Umbilical cord (tissue), 1 donor: ENCODE measurements at regions not wholly inside any gene's neighbourhood (a gene's known extent, or its start where the extent isn't known, plus 50 kb on each side); places are given as distances from the start of the nearest gene placed in this dataset.
A peak's percentile ranks its signal among the peaks of the same experiment; 100 is the strongest.
"Not testable (repeated sequence)": the region's sequence is repeated elsewhere in the genome, so short reads cannot be mapped to it uniquely, and the experiment has no call there.

Source experiments
- DNase-seq: peaks from one replicate; pipeline ENCODE4 v3.0.0-alpha.2; 2015; ENCODE audit warnings: low spot score

GRCh38 chrX:23458957-23459356, 124.3 kb downstream of the PTCHD1 start:
- DNase-seq = not testable (repeated sequence)

DNA sequence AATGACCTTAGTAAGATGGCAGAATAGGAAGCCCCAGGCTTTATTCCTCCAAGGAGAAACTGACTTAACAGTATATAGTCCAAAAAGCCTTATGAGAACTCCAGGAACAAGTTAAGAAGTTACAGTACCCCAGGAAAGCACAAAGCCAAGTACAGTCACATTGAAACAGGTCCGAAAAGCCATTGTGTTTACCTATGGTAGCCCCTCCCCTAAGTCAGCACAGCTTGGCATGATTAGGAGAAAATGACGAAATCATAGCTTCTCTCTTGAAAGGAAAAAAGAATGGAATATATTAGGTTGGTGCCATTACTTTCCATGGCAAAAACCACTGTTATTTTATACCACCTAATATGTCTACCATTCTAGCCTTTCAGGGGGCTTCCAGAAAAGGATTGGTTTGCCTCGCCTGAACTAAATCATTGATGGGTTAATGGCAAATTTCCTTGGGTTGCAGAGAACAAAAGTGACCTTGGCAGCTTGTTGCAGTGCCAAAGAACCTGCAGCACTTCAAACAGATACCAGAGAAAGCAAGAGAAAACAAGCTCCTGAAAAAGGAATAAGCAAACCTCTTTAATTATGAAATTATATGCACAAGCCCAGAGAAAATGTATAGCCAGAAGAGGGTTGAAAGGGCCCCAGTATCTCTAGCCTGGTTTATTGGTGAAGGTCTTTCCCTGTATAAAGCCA, 130.6 kb downstream of the PTCHD1 start:
- DNase-seq = no peak

DNA sequence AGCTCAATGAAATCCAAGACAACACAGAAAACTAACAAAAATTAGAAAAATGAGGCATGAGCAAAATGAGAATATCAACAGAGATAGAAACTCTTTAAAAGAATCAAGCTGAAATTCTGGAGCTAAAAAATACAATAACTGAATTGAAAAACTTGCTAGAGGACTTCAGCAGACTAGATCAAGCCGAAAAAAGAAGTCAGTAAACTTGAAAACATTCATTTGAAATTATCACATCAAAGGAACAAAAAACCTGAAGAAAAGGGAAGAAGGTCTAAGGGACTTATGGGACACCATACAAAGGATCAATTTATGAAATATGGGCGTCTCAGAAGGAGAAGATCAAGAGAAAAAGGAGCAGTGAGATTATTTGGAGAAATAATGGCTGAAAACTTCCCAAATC, 131.3 kb downstream of the PTCHD1 start:
- no peak for DNase-seq

DNA sequence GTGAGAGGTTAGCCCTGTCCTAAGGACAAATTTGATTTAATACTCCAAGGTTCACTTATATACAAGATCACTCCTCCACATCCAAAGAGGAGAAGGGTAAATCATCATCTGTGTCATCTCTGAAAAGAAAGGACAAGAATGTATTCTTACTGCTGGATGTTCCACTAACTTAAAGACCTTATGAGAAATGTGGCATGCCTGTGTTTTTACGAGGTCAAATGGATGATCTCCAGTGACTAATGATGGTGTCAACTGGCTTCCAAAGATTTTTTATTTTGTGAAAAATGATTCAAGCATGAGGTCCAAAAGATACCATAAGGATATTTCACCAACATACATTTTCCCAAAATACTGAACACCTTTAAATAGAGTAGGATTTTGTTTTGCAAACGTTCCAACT, 143.4 kb downstream of the PTCHD1 start:
- DNase-seq = no peak

DNA sequence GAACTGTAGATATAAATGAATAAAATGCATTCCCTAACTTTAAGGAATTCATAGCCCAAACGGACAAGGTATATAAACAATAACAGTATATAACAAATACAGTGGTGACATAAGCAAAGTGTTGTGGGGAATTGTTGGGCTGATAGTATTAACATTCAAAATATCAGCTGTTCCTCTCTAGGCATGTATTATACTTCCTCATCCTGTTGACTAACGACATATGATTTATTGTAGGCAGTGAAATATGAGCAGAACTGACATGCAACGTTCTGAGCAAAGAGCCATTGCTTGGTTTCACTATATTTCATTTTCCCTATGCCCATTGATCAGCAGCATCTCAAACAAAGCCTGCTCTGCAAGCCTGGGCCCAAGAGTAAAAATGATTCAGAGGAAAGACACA, 143.9 kb downstream of the PTCHD1 start:
- DNase-seq = no peak

DNA sequence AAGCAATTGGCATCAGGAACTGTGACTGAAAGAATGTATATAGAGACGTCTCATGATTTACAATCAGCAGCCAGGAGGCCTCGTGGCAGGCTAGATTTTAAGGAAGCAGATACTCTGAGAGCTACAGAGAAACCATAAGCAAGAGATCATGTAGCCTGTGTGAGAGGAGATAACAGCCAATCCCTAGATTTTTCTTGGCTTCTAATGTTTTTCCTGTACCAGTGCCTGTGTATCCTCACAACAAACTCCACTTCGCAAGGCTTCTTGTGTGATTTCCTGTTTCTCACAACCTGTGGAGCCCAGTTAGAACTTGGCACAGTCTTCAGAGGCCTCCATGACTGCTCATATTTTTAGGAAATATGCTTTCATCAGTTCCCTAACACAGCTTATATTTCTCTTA, 147.9 kb downstream of the PTCHD1 start:
- DNase-seq = peak; percentile 53

- DNase-seq = no peak
Measured at GRCh38 chrX:23483396-23483795, 148.7 kb downstream of the PTCHD1 start.

GRCh38 chrX:23493941-23494374, 159.3 kb downstream of the PTCHD1 start:
- no peak for DNase-seq

- DNase-seq = no peak
Measured at GRCh38 chrX:23494741-23495140, 160.1 kb downstream of the PTCHD1 start.

- no peak for DNase-seq
Measured at GRCh38 chrX:23497919-23498318, 163.3 kb downstream of the PTCHD1 start.

GRCh38 chrX:23501974-23502373, 165.3 kb upstream of the PRDX4 start:
- no peak for DNase-seq

GRCh38 chrX:23503835-23504539, 163.3 kb upstream of the PRDX4 start:
- peak; percentile 5 for DNase-seq

GRCh38 chrX:23504540-23504884, 162.8 kb upstream of the PRDX4 start:
- no peak for DNase-seq

- no peak for DNase-seq
Measured at GRCh38 chrX:23504895-23505294, 162.4 kb upstream of the PRDX4 start.

DNA sequence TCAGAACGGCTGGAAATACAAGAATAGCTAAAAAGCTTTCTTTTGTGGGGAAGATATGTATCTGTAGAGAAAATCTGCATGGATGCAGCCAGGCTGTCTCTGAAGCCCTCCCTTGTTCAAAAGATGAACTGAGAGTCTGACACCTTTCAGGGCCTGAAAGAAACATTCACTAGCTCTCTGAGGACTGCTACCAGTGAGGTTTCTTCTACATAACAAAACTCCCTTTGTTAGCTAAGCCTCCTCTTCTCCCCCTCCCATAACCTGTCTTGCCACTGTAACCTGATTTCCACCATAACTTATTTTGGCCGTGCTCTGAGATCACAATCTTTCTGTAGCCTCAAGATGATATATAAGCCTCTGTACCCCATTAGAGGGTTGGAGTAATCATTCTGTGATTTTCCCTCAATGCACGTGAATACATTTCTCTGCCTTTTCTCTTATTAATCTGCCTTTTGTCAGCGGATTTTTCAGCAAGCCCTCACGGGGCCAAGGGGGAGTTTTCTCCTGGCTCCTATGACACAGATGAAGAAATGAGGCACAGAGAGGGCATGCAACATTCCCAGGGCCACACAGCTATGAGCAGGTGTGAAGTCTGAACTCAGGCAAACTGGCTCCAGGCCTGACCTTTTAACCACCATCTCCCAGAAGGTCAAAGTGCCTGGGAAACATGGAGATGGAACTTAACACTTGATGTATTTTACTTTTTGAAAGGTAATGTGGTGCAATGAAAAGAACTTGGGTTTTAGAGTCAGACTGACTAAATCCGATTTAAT, 161.6 kb upstream of the PRDX4 start:
- peak; percentile 0 for DNase-seq

GRCh38 chrX:23509256-23509655, 158.0 kb upstream of the PRDX4 start:
- no peak for DNase-seq

- DNase-seq = no peak
Measured at GRCh38 chrX:23511793-23512192, 155.5 kb upstream of the PRDX4 start.

GRCh38 chrX:23513121-23513520, 154.2 kb upstream of the PRDX4 start:
- no peak for DNase-seq

GRCh38 chrX:23514082-23514481, 153.2 kb upstream of the PRDX4 start:
- DNase-seq = no peak

DNA sequence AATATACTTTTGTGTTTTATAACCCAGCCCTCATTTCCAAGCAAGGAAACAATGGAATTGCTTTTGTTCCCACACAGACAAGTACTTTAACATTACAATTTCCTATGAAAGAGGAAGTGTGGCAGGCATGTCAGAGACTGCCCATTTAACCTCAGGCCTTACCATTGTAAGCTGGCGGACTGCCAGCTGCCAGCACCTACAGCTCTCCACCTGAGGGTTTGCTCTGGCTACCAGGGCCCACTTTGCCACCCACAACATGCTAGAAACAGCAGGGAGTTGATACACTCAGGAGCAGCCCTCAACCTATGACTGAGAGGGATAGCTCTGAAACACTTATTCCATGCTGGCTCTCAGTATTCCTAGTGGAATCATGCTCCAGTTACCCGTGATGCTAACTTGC, 152.3 kb upstream of the PRDX4 start:
- DNase-seq = no peak

DNA sequence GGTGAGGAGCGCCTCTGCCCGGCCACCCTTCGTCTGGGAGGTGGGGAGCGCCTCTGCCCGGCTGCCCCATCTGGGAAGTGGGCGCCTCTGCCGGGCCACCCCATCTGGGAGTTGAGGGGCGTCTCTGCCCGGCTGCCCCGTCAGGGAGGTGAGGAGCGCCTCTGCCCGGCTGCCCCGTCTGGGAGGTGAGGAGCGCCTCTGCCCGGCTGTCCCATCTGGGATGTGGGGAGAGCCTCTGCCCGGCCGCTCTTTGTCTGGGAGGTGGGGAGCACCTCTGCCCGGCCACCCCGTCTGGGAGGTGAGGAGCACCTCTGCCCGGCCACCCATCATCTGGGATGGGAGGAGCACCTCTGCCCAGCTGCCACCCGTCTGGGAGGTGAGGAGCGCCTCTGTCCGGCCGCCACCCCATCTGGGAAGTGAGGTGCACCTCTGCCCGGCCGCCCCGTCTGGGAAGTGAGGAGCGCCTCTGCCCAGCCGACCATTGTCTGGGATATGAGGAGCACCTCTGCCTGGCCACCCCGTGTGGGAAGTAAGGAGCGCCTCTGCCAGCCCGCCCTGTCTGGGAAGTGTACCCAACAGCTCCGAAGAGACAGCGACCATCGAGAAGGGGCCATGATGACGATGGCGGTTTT, 144.2 kb upstream of the PRDX4 start:
- DNase-seq = not testable (repeated sequence)

DNA sequence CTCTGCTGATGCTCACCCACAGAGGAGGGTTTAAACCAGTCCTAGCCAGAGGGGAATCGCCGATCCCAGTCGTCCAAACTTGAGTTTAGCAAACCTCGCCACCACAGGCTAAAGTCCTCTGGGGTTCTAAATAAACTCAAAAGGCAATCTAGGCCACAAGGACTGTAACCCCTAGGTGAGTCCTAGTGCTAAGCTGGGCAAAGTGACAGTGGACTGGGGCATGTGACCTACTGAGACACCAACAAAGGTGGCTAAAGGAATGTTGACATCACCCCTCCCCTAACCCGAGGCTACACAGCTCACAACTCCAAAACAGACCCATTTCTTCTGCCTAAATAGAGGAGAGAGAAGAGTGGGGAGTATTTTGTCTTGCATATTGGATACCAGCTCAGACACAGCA, 142.8 kb upstream of the PRDX4 start:
- no peak for DNase-seq
